ENCODE measurements at regions not wholly inside any gene's neighbourhood (a gene's known extent, or its start where the extent isn't known, plus 50 kb on each side); places are given as distances from the start of the nearest gene placed in this dataset.

- no peak for TF ChIP-seq CTCF (IDR thresholded peaks at IDR 0.05)
Measured at GRCh38 chr5:69030358-69031062, 63.3 kb upstream of the SLC30A5 start.

GRCh38 chr5:69032009-69032408 lies 61.8 kb upstream of the SLC30A5 start:
- TF ChIP-seq CTCF (IDR thresholded peaks at IDR 0.05): no peak

GRCh38 chr5:69033690-69034089 lies 60.1 kb upstream of the SLC30A5 start:
- TF ChIP-seq CTCF (IDR thresholded peaks at IDR 0.05): no peak

- no peak for TF ChIP-seq CTCF (IDR thresholded peaks at IDR 0.05)
Measured at GRCh38 chr5:69034898-69035297, 58.9 kb upstream of the SLC30A5 start.

- no peak for TF ChIP-seq CTCF (IDR thresholded peaks at IDR 0.05)
Measured at GRCh38 chr5:69035665-69036064, 58.1 kb upstream of the SLC30A5 start.

- no peak for TF ChIP-seq CTCF (IDR thresholded peaks at IDR 0.05)
Measured at GRCh38 chr5:69038539-69038938, 55.3 kb upstream of the SLC30A5 start.

- TF ChIP-seq CTCF (IDR thresholded peaks at IDR 0.05): no peak
Measured at GRCh38 chr5:69039829-69040228, 54.0 kb upstream of the SLC30A5 start.

- no peak for TF ChIP-seq CTCF (IDR thresholded peaks at IDR 0.05)
Measured at GRCh38 chr5:69042500-69042899, 51.3 kb upstream of the SLC30A5 start.
